ENCODE measurements at regions not wholly inside any gene's neighbourhood (a gene's known extent, or its start where the extent isn't known, plus 50 kb on each side); places are given as distances from the start of the nearest gene placed in this dataset.
"Not testable (repeated sequence)": the region's sequence is repeated elsewhere in the genome, so short reads cannot be mapped to it uniquely, and the experiment has no call there.

- DNase-seq = no peak
Observed at GRCh38 chr11:87740968-87741367, 434.3 kb downstream of the RAB38 start.

DNA sequence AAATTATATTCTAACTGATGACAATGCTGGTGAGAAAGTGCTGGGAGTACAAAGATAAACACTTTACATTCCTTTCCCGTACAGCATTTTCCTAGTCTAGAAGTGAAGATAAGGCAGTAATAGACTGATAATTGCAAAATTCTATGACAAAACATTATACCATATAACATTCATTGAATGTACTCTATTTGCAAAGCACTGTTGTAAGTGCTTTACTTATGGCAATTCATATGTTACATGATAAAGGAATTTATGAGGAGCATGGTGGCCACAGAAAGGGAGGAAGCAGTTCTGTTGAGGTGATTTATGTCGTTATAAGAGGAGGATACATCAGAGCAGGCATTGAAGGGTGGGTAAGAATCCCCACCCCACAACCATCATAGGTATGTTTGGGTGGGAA lies 434.8 kb downstream of the RAB38 start:
- DNase-seq = no peak

GRCh38 chr11:87739766-87740165 lies 435.5 kb downstream of the RAB38 start:
- DNase-seq = no peak

- DNase-seq = no peak
Observed at GRCh38 chr11:87739261-87739660, 436.0 kb downstream of the RAB38 start.

GRCh38 chr11:87736928-87737327 lies 438.3 kb downstream of the RAB38 start:
- no peak for DNase-seq

- no peak for DNase-seq
Observed at GRCh38 chr11:87726506-87726905, 448.7 kb downstream of the RAB38 start.

DNA sequence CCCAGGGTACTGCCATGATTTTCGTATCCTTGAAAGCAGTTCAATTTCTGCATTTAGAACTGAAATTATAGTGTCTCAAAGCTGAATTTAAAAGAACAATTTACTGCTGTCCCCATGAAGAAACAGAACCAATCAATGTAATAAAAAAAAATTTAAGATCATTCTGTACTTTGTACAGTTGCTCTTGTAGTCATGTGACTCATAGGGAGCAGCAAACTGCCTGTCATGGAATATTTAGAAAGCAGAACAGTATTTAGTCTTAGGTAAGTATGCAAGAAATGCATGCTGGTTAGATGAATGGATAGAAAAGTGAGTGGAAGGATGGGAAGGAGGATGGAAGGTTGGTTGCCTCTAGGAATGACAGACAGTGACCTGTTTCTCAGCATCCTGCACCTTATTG lies 450.9 kb downstream of the RAB38 start:
- DNase-seq = no peak

DNA sequence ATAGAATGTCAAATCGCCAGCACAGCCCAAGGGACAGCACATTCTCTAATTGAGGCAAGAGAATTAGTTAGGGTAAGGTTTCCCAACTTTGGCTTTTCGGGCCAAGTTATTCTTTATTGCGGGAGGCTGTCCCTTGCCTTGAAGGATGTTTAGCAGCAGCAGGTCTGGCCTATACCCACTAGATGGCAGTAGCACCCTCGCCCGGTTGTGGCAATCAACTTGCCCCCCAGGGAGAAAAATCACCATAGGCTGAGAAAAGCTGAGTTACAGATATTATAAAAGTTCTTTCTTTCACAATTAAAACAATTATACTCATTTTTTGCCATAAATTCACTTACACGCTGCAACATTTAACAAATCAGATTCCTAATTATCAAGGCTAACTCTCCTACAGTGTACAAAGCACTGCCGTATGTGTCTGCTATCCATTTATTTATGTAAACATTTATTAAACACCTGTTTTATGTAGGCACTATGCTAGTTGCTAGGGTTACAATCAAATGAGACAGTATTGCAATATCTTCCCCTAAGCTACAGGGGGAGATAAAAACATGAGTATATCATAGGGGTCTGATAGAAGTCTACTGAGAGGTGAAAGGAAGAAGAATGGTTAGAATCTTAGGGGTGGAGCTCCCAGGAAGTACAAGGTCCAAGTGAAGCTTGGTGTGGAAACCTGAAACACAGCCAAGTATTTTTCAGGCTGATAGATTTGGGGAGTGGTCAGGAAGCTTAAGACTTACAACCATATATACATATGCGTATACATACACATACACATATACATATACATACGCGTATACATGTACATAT lies 452.3 kb downstream of the RAB38 start:
- no peak for DNase-seq

- DNase-seq = no peak
Observed at GRCh38 chr11:87719326-87720073, 455.7 kb downstream of the RAB38 start.

GRCh38 chr11:87712802-87713202 lies 462.4 kb downstream of the RAB38 start:
- no peak for DNase-seq

DNA sequence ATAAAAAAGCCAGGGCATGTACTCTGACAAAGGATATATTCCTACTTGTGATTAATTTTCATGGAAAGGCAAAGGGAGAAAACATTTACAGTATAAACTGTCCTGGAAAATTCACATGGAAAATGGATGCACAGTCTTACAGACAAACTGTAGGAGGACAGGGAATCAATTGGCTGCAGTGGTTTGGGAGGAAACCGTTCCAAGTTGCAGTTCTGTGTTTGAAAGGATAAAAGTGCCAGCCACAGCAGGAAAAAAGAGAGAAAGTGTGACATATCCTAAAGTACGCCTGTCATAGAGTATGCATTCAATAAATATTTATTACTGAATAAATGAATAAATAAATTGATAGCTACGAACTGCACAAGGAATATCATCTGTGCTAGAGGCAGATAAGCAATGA lies 462.9 kb downstream of the RAB38 start:
- no peak for DNase-seq

- DNase-seq = not testable (repeated sequence)
Observed at GRCh38 chr11:87703589-87703988, 471.7 kb downstream of the RAB38 start.

DNA sequence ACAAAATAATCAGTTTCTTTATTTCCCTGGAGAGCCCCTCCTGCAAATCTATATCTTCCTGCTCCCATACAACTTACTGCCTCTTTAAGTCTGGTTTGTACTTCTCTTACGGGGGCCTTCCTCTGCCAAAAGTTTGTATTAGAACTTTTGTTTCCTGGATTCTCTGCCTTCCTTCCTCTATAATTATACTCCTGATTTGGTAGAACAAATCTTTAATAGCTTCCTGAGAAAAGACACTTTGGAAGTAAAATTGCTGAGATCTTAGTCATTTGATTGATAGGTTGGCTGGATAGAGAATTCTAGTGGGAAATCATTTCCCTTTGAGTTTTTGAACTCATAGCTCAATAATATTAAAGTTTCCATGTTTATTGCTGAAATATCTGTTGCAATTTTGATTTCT lies 499.2 kb downstream of the RAB38 start:
- DNase-seq = no peak

DNA sequence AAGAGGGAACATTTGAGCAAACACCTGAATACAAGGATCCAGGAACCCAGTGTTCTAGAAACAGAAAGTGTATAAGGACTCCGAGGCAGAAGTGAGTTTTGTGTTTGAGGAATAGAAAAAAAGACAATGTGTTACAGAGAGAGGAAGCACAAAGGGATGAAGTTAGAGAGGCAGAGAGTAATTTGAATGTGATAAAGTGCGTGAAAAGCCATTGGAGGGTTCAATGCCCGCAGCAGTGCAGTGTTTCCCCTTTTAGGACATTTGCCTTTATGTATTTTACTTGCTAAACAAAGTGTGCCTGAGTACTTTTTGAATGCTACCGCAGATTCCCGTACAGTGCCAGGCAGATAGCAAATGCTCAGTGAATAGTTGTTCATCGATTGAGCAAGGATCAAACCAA lies 508.5 kb downstream of the RAB38 start:
- DNase-seq = no peak

DNA sequence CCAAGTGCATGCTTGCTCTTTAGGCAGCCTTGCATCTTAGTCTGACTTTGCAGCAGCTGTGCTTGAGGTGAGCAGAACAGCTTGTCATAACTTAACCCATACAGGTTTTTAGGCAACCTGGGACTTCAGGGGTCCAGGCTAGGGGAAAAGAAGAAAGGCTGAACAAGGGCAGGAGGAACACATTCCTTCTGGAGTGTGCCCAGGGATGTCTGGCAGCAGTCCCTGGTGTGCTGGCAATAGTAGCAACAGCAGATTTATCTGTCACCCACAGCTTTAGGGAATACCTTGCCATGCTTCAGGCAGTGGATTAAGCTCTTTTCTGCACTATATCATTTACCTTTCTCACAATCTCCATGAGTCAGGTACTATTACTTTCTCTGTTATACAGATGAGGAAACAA lies 513.0 kb downstream of the RAB38 start:
- no peak for DNase-seq

DNA sequence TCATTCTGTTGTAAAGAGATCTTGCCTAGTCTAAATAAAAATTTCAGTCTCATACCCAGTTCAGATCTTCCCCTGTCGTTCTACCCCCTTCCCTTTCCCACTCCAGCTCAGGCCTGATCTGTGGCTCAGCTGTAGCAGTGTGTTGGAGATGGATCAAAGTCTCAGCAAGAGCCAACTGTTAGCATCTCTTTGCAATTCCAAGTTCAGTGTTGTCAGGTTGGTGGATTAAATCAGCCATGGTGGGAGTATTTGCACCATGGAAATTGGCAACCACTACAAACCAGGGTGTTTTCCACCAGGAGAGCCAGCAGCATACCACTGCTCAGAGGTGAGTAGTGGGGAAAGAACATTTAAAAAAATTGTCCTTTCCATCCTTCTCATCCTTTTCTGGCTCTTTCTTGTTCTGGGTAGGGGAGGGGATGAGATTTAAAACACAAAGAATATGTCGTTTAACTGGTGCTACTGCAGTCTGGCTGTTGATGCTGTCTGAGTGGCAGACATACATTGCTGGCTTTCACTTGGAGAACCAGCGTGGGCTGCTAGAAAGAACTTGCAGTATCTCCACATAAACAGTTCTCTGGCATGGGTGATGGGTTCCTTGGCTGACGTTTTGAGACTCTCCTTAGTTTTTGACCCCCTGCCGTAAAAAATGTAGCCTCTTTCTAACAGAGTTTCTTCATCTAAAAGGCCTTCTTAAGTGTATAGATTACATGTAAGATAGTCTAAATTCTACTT lies 514.1 kb downstream of the RAB38 start:
- no peak for DNase-seq

GRCh38 chr11:87659807-87660206 lies 515.4 kb downstream of the RAB38 start:
- DNase-seq = no peak

DNA sequence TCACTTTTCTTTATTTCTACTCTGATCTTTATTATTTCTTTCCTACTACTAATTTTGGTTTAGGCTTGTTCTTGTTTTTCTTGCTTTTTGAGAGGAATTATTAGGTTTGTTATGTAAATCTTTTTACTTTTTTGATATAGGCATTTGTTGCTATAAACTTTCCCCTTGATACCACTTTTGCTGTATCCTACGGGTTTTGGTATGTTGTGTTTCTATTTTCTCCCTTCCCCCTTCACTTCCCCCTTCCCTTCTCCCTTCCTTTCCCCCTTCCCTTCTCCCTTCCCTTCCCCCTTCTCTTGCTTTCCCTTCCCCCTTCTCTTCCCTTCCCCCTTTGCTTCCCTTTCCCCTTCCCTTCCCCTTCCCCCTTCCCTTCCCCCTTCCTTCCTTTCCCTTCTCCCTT lies 529.6 kb downstream of the RAB38 start:
- DNase-seq = no peak

- no peak for DNase-seq
Observed at GRCh38 chr11:87639753-87640364, 535.4 kb downstream of the RAB38 start.

DNA sequence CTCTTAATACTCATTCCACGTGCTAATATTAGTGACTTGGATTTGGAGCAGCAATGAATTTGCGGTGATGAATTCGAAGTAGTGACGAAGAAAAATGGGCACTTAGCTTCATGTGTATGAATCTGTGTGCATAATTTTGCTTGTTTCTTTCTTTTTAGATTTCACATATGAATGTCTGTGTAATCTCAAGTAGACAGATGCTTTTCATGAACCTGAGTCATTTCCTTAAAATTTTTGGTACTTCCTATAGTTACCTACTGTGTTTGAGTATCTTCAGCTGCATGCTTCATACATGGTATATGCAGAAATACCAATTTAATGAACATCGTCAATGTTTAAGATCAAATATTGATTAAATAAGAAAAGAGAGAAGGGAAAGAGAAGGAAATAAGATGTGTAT lies 540.2 kb downstream of the RAB38 start:
- DNase-seq = no peak

DNA sequence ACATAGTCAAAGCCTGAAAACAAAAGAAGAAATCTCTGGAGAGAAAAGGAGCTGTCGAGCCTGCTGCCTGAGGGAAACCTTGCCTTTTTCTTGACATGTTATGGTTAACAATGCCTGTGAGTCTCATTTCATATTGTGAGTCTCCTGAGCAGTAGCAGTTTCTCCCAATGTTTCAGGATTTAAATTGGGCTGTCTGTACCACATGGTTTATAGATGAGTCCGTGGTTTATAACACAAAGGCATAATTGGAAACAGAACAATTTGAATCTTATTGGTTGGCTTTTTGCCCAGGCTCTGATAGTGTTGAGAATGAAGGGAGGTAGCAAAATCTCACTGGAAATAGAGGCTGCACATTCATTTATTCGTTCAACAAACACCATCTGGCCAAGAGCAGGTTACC lies 540.9 kb downstream of the RAB38 start:
- DNase-seq = no peak

DNA sequence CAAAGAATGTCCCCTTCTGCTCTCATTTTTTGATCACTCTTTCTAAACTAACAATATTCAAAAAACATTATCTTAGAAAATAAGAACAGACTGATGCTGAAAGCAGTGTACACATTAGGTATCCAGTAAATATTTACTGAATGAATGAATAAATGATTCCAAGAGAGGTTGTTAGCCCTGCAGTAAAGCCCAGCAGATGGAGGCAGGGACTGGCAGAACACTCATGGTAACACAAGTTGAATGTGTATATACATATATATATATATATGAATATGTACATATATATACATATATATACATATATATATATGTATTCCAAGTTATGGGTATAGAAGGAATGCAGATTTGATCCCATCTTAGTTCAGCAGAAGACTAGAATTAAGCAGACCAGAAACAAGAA lies 546.3 kb downstream of the RAB38 start:
- no peak for DNase-seq

DNA sequence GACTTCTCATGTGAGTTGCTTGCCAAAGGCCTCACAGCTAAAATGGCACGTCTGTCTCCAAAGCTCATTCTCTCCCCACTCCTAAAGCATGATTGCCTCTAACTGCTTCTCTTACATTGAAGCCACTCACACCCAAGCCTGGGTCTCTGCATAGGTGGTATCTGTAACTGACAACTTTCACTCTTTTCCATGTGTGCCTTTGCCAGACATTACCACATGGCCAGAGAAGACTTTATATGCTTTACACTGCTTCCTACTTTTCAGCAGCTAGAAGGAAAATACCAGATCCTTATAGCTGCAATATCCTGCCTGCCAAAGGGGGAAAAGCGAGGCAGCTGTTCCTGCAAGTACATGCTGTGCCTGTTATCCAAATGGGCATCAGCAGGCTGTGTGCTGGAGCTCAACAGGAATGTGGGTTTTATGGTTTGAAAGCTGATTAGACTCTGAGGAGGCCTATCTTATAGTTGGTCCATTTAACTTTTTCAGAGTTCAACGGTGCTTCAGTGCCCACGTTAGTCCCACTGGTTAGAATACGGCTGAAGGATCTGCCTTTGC lies 547.1 kb downstream of the RAB38 start:
- DNase-seq = no peak

All from retina (tissue), 1 donor.